ENCODE measurements at regions not wholly inside any gene's neighbourhood (a gene's known extent, or its start where the extent isn't known, plus 50 kb on each side); places are given as distances from the start of the nearest gene placed in this dataset.

DNA sequence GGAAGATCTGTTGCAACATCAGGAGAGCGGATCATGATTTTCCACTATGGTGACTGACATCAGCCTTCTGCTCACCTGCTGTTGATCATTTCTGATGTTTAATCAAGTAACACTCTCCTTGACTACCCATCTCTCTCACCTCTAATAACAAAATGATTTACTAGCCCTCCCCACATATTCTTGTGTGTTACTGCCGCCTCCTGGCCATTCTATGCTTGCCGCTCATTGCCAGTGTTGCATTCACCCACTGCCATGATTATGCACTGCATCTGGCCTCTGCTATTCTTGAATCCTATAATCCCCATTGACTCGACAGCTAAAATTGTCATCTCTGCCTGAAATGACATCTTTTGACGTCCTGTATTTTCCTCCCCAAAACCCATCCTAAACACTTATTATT lies 113.8 kb downstream of the RERGL start:
- TF ChIP-seq, protein P1, sequence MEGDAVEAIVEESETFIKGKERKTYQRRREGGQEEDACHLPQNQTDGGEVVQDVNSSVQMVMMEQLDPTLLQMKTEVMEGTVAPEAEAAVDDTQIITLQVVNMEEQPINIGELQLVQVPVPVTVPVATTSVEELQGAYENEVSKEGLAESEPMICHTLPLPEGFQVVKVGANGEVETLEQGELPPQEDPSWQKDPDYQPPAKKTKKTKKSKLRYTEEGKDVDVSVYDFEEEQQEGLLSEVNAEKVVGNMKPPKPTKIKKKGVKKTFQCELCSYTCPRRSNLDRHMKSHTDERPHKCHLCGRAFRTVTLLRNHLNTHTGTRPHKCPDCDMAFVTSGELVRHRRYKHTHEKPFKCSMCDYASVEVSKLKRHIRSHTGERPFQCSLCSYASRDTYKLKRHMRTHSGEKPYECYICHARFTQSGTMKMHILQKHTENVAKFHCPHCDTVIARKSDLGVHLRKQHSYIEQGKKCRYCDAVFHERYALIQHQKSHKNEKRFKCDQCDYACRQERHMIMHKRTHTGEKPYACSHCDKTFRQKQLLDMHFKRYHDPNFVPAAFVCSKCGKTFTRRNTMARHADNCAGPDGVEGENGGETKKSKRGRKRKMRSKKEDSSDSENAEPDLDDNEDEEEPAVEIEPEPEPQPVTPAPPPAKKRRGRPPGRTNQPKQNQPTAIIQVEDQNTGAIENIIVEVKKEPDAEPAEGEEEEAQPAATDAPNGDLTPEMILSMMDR (IDR thresholded peaks at IDR 0.05): no peak
- Histone ChIP-seq H3K4me3 (no peak overlapping the region), H3K4me1 (no peaks in the 10 kb centered on the region), H3K27me3 (ENCODE audit: insufficient read depth in 3 of 3, low read length in 2 of 3) (no peaks in the 10 kb centered on the region), H3K36me3 (ENCODE audit: insufficient read depth in 1 of 2, low read depth in 1 of 2) (no peaks in the 10 kb centered on the region), H3K9me3 (no peaks in the 10 kb centered on the region), H3K27ac (no peak overlapping the region)
- ATAC-seq (no peak), DNase-seq (no peak)
- intact Hi-C loops (cut with DNase I): no loop called here
- WGBS, 3 donors: 34 to 44% (median 39%) methylated on average over 5 of the region's 5 CpGs

DNA sequence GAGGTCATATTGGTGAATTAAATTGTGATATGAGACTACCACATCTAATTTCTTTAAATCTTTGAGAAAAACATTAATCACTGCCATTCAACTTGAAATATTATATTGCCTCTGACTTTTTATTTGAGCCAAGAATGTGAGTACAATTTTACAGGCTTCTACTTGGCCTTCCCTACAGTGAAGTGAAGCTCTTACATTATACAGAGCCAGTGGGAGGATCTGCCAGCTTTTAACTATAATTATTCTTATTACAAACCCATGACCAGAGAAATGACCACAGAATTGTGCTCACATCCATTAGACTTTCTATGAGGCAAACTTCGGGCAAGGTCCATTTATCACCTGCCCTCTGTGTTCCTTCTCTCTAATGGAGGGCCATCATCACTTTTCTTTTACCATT lies 114.2 kb downstream of the RERGL start:
- Histone ChIP-seq H3K9me3 (no peaks in the 10 kb centered on the region), H3K27ac (no peak overlapping the region), H3K4me3 (no peak overlapping the region), H3K36me3 (ENCODE audit: insufficient read depth in 1 of 2, low read depth in 1 of 2) (no peaks in the 10 kb centered on the region), H3K4me1 (no peaks in the 10 kb centered on the region), H3K27me3 (ENCODE audit: insufficient read depth in 3 of 3, low read length in 2 of 3) (no peaks in the 10 kb centered on the region)
- no peak for ATAC-seq
- no peak for DNase-seq
- WGBS, 3 donors: 37 to 39% (median 38%) methylated on average over 1 of the region's 1 CpG
- intact Hi-C loops (cut with DNase I): no loop called here
- TF ChIP-seq, protein P1 (IDR thresholded peaks at IDR 0.05): no peak

DNA sequence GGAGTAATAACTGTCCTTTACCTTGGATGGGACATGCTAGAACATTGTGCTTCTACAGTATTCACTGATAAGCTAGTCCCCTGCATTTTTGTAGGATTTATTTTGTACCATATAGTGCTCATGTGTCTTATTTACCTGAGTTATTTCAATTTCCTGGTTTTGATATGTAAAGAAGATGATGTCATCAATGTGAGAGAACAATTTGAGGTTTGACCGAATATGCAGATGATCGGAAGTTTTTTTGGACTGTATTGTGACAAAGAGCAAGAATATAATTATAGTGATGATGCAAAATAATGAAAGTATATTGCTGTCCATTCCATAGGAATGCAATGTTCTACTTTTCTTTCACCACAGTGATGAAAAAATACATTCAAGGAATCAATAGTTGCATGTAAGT lies 114.8 kb downstream of the RERGL start:
- WGBS, 3 donors: 71 to 80% (median 77%) methylated on average over 2 of the region's 2 CpGs
- Histone ChIP-seq H3K4me3 (no peak overlapping the region), H3K36me3 (ENCODE audit: insufficient read depth in 1 of 2, low read depth in 1 of 2) (no peaks in the 10 kb centered on the region), H3K9me3 (no peaks in the 10 kb centered on the region), H3K27ac (no peak overlapping the region), H3K27me3 (ENCODE audit: insufficient read depth in 3 of 3, low read length in 2 of 3) (no peaks in the 10 kb centered on the region), H3K4me1 (no peaks in the 10 kb centered on the region)
- no peak for DNase-seq
- intact Hi-C loops (cut with DNase I): no loop called here
- TF ChIP-seq, protein P1 (IDR thresholded peaks at IDR 0.05): no peak
- ATAC-seq: no peak

DNA sequence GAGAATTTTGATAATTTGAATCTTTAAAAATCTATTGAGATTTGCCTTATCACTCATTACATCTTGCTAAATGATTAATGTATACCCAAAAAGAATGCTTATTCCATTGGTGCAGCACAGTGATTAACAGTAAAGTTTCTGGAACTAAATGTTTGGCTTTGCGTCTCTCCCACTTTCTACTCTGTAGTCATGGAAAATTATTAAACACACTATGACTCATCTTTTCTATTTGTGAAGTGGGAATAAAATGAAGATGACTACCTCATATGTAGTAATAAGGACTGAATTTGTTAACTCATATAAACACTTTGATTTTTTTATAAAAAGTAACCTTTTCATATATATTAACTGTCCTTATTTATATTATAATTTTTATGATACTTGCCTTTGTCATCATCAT lies 118.1 kb downstream of the RERGL start:
- ATAC-seq (no peak), DNase-seq (no peak)
- H3K36me3 ChIP-seq (ENCODE audit: insufficient read depth in 1 of 2, low read depth in 1 of 2): no peaks in the 10 kb centered on the region
- no peaks in the 10 kb centered on the region for H3K27me3 ChIP-seq (ENCODE audit: insufficient read depth in 3 of 3, low read length in 2 of 3)
- H3K4me1 ChIP-seq: no peaks in the 10 kb centered on the region
- TF ChIP-seq, protein P1 (IDR thresholded peaks at IDR 0.05): no peak
- no peak overlapping the region for H3K27ac ChIP-seq
- no peaks in the 10 kb centered on the region for H3K9me3 ChIP-seq
- no peak overlapping the region for H3K4me3 ChIP-seq
- WGBS, 3 donors: 61 to 74% (median 66%) methylated on average over 1 of the region's 1 CpG
- intact Hi-C loops (cut with DNase I): no loop called here

DNA sequence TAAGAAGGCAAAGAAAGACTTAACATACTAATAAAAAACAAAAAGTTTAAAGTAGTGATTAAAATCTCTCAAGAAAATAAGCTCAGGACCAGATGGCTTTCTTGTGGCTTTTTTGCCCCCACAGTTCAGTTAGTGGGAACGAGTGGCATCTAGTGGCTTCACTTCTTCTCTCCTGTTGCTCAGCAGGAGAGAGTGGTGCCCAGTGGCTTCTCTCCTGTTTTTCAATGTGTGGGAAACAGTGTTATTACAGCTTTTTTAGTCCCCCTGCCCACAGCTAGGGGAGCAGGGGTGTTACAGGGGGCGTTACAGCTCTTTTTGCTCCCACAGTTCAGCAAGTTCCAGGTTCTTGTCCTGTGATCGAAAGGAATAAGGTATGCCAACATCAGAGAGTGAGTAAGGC lies 135.2 kb downstream of the RERGL start:
- Histone ChIP-seq H3K27me3 (ENCODE audit: insufficient read depth in 3 of 3, low read length in 2 of 3) (no peaks in the 10 kb centered on the region), H3K27ac (no peak overlapping the region), H3K4me1 (no peaks in the 10 kb centered on the region), H3K4me3 (no peak overlapping the region), H3K9me3 (no peaks in the 10 kb centered on the region), H3K36me3 (ENCODE audit: insufficient read depth in 1 of 2, low read depth in 1 of 2) (no peaks in the 10 kb centered on the region)
- WGBS, 3 donors: 63 to 65% (median 64%) methylated on average over 3 of the region's 3 CpGs
- ATAC-seq (no peak), DNase-seq (no peak)
- TF ChIP-seq, protein P1 (IDR thresholded peaks at IDR 0.05): no peak
- intact Hi-C loops (cut with DNase I): no loop called here
